HEK293 (cell line): ENCODE measurements at regions not wholly inside any gene's neighbourhood (a gene's known extent, or its start where the extent isn't known, plus 50 kb on each side); places are given as distances from the start of the nearest gene placed in this dataset.

Experiments
- CTCF ChIP-seq: fragments of 450-650 bp; formaldehyde crosslinking; IDR thresholded peaks from 2 replicates; pipeline ENCODE4 v1.5.1; 2016; ENCODE audit warnings: missing biosample characterization, missing genetic modification characterization
- HOXC10 ChIP-seq: sonication (generic); formaldehyde crosslinking; IDR thresholded peaks from 2 replicates; pipeline ENCODE4 v1.8.1; 2023; ENCODE audit warnings: mild to moderate bottlenecking, missing genetic modification reagents
- PATZ1 ChIP-seq: fragments of 450-650 bp; formaldehyde crosslinking; IDR thresholded peaks from 2 replicates; pipeline ENCODE4 v1.5.1; 2016; ENCODE audit warnings: missing biosample characterization, missing genetic modification characterization
- SALL2 ChIP-seq: fragments of 450-650 bp; formaldehyde crosslinking; IDR thresholded peaks from 2 replicates; pipeline ENCODE4 v1.5.0; 2017; ENCODE audit warnings: missing biosample characterization, mild to moderate bottlenecking, missing genetic modification characterization, borderline replicate concordance
- SP2 ChIP-seq: fragments of 450-650 bp; formaldehyde crosslinking; IDR thresholded peaks from 2 replicates; pipeline ENCODE4 v1.5.1; 2016; ENCODE audit warnings: missing biosample characterization, missing genetic modification characterization
- ZNF121 ChIP-seq: fragments of 450-650 bp; formaldehyde crosslinking; IDR thresholded peaks from 2 replicates; pipeline ENCODE4 v1.5.1; 2016; ENCODE audit warnings: missing biosample characterization, missing genetic modification characterization
- ZNF140 ChIP-seq: fragments of 450-650 bp; formaldehyde crosslinking; IDR thresholded peaks from 2 replicates; pipeline ENCODE4 v1.5.1; 2016; ENCODE audit warnings: missing biosample characterization, missing genetic modification characterization
- ZNF311 ChIP-seq: fragments of 450-650 bp; formaldehyde crosslinking; IDR thresholded peaks from 2 replicates; pipeline ENCODE4 v1.5.1; 2017; ENCODE audit warnings: missing biosample characterization, missing genetic modification characterization, borderline replicate concordance
- ZNF747 ChIP-seq: fragments of 450-650 bp; formaldehyde crosslinking; IDR thresholded peaks from 2 replicates; pipeline ENCODE4 v1.5.1; 2016; ENCODE audit warnings: missing biosample characterization, missing genetic modification characterization
- ZSCAN23 ChIP-seq: fragments of 450-650 bp; formaldehyde crosslinking; IDR thresholded peaks from 2 replicates; pipeline ENCODE4 v1.5.1; 2016; ENCODE audit warnings: missing biosample characterization, missing genetic modification characterization

GRCh38 chr5:155952486-155953089, 374.4 kb upstream of the SGCD start:
- TF ChIP-seq CTCF (tag by site-specific recombination) (no peak), SALL2 (tag by site-specific recombination) (no peak), ZSCAN23 (no peak), ZNF311 (no peak), ZNF140 (tag by site-specific recombination) (no peak), HOXC10 (CRISPR knock-in tag) (no peak), PATZ1 (tag by site-specific recombination) (no peak), ZNF747 (no peak), SP2 (tag by site-specific recombination) (no peak), ZNF121 (tag by site-specific recombination) (no peak)
